HG03064 (cell line): ENCODE measurements at regions not wholly inside any gene's neighbourhood (a gene's known extent, or its start where the extent isn't known, plus 50 kb on each side); places are given as distances from the start of the nearest gene placed in this dataset.
"Not testable (repeated sequence)": the region's sequence is repeated elsewhere in the genome, so short reads cannot be mapped to it uniquely, and the experiment has no call there.

Experiments used
- ATAC-seq: cut with Tn5 transposase; IDR thresholded peaks from one replicate; pipeline ENCODE4 v1.9.1; 2021; ENCODE audit warnings: low read depth; ENCODE audit not compliant: unreplicated experiment

DNA sequence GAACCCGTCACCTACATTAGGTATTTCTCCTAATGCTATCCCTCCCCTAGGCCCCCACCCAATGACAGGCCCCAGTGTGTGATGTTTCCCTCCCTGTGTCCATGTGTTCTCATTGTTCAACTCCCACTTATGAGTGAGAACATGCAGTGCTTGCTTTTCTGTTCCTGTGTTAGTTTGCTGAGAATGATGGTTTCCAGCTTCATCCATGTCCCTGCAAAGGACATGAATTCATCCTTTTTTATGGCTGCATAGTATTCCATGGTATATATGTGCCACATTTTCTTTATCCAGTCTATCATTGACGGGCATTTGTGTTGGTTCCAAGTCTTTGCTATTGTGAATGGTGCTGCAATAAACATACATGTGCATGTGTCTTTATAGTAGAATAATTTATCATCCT, 163.2 kb upstream of the LMO3 start:
- ATAC-seq, result not testable (repeated sequence)

DNA sequence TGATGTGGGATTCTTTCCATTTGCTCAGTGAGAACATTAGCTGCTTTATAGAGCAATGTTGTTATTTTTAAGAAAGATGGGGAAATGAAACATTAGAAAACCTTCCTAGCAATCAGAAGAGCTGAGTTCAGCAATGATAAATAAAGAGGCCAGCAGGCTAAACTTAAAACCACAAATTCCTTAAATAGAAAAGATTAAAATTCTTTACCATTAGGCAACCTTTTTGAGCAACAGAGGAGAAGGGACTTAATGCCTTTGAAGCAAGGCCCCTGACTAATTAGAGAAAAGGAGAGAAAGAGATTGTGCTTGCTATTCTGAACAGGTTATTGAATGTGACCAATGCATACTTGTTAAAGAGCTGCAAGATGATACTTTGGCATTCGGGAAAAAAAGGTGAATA, 160.8 kb upstream of the LMO3 start:
- ATAC-seq, result no peak

GRCh38 chr12:16763901-16764300, 157.9 kb upstream of the LMO3 start:
- ATAC-seq, result no peak

DNA sequence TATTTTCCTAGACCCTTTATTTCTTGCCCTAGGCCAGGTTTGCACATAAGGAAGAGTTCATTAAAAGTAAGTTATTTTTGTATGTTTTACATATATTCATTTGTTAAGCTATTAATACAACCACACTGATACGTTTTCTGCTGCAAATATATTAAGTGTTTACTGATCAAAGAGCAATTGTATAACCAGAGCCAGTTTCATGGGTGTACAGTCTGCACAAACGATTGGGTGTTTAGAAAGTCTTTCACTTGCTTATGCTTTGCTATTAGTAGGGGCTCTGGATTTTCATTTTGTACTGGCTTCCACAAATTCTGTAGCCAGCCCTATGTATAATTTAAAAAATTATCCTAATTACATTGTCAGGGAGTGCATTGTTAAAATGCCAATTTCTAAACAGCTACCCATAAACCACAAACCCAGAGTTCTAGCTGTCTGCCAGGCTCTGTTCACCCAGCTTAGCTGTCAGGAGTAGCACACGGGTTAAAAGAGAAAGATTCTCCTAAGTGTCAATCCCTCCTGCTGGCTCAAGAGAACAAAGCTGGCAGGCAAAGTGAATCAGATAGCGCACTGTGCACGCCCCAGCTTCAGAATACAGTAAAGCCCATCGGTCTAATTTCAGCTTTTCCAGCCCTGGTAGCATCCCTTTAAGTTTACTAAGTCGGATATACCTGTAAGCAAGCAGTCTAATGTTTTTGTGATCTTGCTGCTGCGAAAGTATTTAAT, 151.0 kb upstream of the LMO3 start:
- ATAC-seq, result no peak

DNA sequence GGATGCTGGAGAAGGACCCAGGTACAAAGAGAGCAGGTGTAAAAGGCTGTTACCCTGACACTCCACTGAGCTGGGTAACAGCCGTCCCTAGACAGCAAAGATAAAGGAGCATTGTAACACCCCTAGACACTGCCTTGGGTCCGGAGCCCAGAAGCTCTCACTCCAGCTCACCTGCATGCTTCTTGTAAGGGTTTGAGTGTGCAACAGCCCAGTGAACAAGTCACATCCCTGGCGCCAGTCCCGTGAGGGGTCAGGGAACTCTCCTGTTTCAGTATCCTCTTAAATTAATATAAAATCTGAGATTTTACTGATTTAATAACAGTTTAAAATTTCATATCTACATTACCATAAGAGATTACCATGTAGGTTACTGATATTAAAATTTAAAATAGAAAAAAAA, 124.8 kb upstream of the LMO3 start:
- no peak for ATAC-seq

- no peak for ATAC-seq
Measured at GRCh38 chr12:16726879-16727278, 120.9 kb upstream of the LMO3 start.

DNA sequence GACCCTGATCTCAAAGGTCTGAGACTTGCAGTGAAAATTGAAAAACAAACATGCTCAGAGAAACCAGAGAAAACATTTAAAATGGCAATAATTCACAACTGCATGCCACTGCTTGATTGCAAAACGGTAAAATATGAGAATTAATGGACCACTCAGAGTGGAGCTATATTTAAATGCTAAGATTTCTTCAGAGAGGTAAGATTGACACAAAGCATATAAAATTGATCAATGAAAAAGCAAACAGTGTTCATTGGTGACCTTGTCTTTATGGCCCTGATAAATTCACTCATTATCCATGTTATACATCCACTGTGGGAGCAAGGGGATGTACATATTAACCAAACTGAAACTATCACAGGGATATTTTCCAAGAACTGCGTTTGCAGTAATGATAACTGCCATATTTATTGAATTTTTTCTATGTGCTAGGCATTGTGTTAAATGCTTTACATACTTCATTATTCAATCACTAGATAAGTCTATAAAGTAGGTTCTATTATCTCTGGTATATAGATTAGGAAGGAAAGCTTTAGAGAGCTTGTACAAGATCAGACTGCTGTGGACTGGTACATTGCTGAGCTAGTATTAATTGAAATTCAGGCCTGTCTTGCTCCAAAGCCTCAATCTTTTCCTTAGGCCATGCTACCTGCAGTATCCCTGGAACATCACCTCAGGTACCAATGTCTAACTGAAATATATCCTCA, 113.9 kb upstream of the LMO3 start:
- no peak for ATAC-seq

DNA sequence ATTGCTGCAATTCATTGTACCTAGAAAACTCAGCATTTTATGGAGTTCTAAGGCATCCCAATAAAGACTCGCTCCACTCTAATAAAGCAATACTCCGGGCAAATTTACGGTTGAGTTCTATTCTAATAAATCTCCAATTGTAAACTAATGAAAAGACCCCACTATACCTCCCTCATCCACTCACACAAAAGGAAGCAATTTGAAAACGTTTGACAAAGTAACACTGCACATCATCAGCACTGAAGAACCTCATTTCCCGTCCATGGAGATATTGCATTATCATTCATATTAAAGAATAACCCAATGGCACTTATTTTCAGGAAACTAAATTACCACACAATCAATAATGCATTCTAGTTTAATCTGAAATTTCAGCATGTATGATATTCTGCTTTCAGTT, 111.0 kb upstream of the LMO3 start:
- ATAC-seq, result no peak

DNA sequence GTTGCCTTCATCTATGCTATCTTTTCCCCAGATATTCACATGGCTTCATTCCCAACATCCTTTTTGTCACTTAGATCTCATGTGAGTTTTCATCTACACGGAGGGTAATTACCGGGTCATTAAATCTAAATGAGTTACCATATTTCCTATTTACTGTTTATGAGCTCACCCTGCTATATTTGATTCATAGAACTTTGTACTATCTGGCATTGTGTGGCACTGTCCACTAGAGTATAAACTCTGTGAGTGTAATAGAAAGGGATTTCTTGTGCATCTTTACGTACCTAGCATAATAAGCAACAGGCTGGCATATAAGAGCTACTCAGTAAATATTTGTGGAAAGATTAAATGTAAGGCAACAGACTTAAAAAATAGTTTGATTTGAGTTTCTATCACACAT, 86.1 kb upstream of the LMO3 start:
- no peak for ATAC-seq

- no peak for ATAC-seq
Measured at GRCh38 chr12:16691624-16692023, 85.7 kb upstream of the LMO3 start.

- ATAC-seq, result no peak
Measured at GRCh38 chr12:16688200-16688599, 82.2 kb upstream of the LMO3 start.

GRCh38 chr12:16685107-16685506, 79.1 kb upstream of the LMO3 start:
- no peak for ATAC-seq

- no peak for ATAC-seq
Measured at GRCh38 chr12:16681196-16681595, 75.2 kb upstream of the LMO3 start.

DNA sequence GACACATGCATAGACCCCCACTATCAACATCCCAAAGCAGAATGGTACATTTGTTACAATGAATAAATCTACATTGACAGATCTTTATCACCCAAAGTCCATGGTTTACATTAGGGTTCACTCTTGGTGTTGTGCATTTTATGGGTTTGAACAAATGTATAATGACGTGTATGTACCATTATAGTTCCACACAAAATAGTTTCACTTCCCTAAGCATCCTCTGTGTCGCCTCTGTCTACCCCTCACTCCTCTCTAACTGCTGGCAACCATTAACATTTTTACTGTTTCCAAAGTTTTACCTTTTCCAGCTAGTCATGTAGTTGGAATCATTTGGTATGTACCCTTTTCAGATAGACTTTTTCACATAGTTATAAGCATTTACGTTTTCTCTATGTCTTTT, 69.5 kb upstream of the LMO3 start:
- no peak for ATAC-seq

- no peak for ATAC-seq
Measured at GRCh38 chr12:16674885-16675284, 68.9 kb upstream of the LMO3 start.

DNA sequence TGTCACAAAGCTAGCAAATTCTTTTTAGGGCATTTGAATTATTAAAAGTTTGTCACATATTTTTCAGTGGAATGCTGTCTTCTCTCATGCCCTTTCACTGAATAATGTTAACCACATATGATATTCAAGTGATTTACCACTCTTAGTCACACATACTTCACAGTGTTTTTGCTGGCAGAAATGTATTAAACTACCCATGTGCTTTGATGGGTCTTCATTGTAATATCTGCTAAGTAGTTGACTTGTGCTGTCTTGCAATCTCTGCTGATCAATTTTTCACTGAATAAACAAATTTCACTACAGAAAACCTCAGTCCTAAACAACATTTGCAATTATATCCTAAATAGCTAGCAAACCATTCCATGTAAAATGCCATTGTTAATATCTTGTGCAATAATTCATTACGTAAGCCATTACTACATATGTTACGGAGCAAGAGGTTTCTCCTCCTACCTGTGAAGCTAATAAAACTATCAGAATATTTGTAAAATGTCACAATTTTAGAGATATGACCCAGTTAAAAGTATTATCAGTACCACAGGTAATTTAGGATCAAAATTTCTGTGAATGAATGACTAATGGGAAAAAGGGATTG, 64.6 kb upstream of the LMO3 start:
- no peak for ATAC-seq

- ATAC-seq, result no peak
Measured at GRCh38 chr12:16669756-16670155, 63.8 kb upstream of the LMO3 start.

GRCh38 chr12:16668198-16668597, 62.2 kb upstream of the LMO3 start:
- ATAC-seq, result no peak

DNA sequence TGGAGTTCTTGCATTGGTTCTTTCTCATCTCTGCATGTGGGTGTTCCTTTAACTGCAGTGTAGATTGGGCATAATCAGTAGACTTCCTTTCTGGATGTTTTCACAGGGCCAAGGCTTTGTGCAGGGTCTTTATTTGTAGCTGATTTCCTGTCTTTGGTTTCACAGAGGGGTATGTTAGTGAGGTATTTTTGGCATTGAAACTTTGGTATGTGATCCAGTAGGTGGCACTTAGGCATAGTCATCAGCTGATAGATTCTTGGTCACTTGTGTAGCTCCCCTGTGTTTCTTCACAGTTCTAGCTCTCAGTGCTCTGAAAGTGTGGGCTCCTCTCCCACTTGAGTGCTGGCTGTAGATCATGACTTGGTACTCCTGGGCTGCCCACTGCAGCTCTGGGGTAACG, 52.7 kb upstream of the LMO3 start:
- no peak for ATAC-seq
